Chondrocyte (in vitro differentiated cells): ENCODE measurements at regions not wholly inside any gene's neighbourhood (a gene's known extent, or its start where the extent isn't known, plus 50 kb on each side); places are given as distances from the start of the nearest gene placed in this dataset.

Source experiments
- DNase-seq: peaks from one replicate; pipeline ENCODE4 v3.0.0; 2021; ENCODE audit warnings: mixed read lengths, low spot score
- H3K27ac Mint-ChIP-seq: one replicate; pipeline ENCODE4 v1.8.0; 2021; ENCODE audit warnings: mild to moderate bottlenecking, moderate library complexity, mixed read lengths; ENCODE audit not compliant: unreplicated experiment
- H3K27me3 Mint-ChIP-seq: 2 replicates; pipeline ENCODE4 v1.8.0; 2021; ENCODE audit warnings: low read depth, mixed read lengths
- H3K36me3 Mint-ChIP-seq: 2 replicates; pipeline ENCODE4 v1.8.0; 2021; ENCODE audit warnings: low read depth, mixed read lengths
- H3K4me1 Mint-ChIP-seq: 2 replicates; pipeline ENCODE4 v1.8.0; 2021; ENCODE audit warnings: low read depth, mild to moderate bottlenecking, mixed read lengths
- H3K4me3 Mint-ChIP-seq: one replicate; pipeline ENCODE4 v1.8.0; 2021; ENCODE audit warnings: mild to moderate bottlenecking, moderate library complexity, mixed read lengths; ENCODE audit not compliant: unreplicated experiment
- H3K9me3 Mint-ChIP-seq: 2 replicates; pipeline ENCODE4 v1.8.0; 2021; ENCODE audit warnings: low read depth, mixed read lengths
- TF ChIP-seq, protein P1 (sequence below): fragments of 200-600 bp; sonication (generic); IDR thresholded peaks from 2 replicates; pipeline ENCODE4 v1.5.0; 2021; ENCODE audit warnings: antibody characterized with exemption, mild to moderate bottlenecking, moderate library complexity

- H3K36me3 Mint-ChIP-seq, result no peaks in the 10 kb centered on the region
- H3K9me3 Mint-ChIP-seq, result peaks cover 9% of the 10 kb centered on the region
- no peaks in the 10 kb centered on the region for H3K27me3 Mint-ChIP-seq
- no peak for DNase-seq
- H3K27ac Mint-ChIP-seq, result no peak overlapping the region
- H3K4me3 Mint-ChIP-seq, result no peak overlapping the region
- TF ChIP-seq, protein P1, sequence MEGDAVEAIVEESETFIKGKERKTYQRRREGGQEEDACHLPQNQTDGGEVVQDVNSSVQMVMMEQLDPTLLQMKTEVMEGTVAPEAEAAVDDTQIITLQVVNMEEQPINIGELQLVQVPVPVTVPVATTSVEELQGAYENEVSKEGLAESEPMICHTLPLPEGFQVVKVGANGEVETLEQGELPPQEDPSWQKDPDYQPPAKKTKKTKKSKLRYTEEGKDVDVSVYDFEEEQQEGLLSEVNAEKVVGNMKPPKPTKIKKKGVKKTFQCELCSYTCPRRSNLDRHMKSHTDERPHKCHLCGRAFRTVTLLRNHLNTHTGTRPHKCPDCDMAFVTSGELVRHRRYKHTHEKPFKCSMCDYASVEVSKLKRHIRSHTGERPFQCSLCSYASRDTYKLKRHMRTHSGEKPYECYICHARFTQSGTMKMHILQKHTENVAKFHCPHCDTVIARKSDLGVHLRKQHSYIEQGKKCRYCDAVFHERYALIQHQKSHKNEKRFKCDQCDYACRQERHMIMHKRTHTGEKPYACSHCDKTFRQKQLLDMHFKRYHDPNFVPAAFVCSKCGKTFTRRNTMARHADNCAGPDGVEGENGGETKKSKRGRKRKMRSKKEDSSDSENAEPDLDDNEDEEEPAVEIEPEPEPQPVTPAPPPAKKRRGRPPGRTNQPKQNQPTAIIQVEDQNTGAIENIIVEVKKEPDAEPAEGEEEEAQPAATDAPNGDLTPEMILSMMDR, result no peak
- peaks cover 3% of the 10 kb centered on the region for H3K4me1 Mint-ChIP-seq
These were observed 337.5 kb upstream of the CNTNAP2 start for GRCh38 chr7:145779140-145779539.

GRCh38 chr7:145774777-145775176, 341.8 kb upstream of the CNTNAP2 start:
- Mint-ChIP-seq H3K27ac (no peak overlapping the region), H3K27me3 (no peaks in the 10 kb centered on the region)

DNA sequence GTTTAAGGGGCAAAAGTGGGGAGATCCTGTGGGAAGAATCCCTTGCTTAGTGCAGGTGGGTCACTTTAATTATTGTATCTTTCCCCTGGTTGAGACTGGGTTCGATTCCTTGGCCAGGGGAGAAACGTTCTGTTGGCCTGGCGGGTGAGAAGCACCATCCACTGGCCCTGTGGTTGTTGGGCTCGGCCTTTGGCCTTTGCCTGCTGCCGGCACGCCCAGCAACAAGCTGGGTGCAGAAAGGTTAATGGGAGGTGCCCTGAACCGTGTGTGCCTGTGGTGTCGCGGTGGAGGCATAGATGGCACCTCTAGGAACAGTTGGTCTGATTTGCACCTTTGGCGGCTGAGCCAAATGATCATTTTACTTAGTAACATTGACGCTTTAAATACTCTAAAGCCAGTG, 363.6 kb upstream of the CNTNAP2 start:
- Mint-ChIP-seq H3K36me3 (no peaks in the 10 kb centered on the region), H3K9me3 (peaks cover 12% of the 10 kb centered on the region), H3K27ac (no peak overlapping the region), H3K4me1 (no peaks in the 10 kb centered on the region), H3K27me3 (no peaks in the 10 kb centered on the region), H3K4me3 (no peak overlapping the region)
- peak; percentile 57 for DNase-seq
- TF ChIP-seq, protein P1, result no peak

More at GRCh38 chr7:145774777-145775176, 341.8 kb upstream of the CNTNAP2 start:
- no peak for DNase-seq
- Mint-ChIP-seq H3K36me3 (no peaks in the 10 kb centered on the region), H3K4me3 (no peak overlapping the region), H3K9me3 (peaks cover 5% of the 10 kb centered on the region), H3K4me1 (peaks cover 3% of the 10 kb centered on the region)
- TF ChIP-seq, protein P1, result no peak

DNA sequence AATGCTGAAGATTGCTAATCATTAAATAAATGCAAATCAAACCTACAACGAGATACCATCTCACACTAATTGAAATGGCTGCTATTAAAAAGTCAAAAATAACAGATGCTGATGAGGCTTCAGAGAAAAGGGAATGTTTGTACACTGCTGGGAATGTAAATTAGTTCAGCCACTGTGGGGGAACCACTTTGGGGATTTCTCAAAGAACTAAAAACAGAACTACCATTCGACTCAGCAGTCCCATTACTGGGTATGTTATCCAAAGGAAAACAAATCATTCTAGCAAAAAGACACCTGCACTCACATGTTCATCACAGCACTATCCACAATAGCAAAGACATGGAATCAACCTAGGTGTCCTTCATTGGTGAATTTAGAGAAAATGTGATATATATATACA, 379.0 kb upstream of the CNTNAP2 start:
- Mint-ChIP-seq H3K27ac (no peak overlapping the region), H3K9me3 (no peaks in the 10 kb centered on the region), H3K36me3 (no peaks in the 10 kb centered on the region), H3K4me1 (no peaks in the 10 kb centered on the region), H3K4me3 (no peak overlapping the region), H3K27me3 (peaks cover 3% of the 10 kb centered on the region)
- TF ChIP-seq, protein P1, result no peak
- no peak for DNase-seq

DNA sequence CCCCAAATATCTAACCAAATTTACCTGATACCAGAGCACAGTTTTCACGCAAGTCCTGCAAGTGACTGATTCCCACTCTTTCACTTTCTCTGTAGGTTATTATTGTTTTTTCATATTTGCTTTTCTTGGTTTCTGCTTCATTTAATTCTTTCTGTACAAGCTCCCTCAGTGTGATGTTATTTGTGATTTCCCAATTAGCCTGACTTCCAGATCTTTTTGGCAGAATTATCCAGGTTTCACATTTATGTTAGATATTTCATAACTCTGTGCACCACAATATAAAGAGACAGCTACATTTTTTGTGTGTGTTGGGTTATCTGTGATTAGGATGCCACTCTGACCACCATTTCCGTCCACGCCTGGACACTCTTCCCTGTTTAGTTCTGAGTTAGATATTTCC, 381.5 kb upstream of the CNTNAP2 start:
- no peaks in the 10 kb centered on the region for H3K4me1 Mint-ChIP-seq

More for the DNA sequence above, 381.5 kb upstream of the CNTNAP2 start:
- peaks cover 3% of the 10 kb centered on the region for H3K27me3 Mint-ChIP-seq
- no peaks in the 10 kb centered on the region for H3K36me3 Mint-ChIP-seq
- TF ChIP-seq, protein P1, result no peak
- no peak for DNase-seq
- H3K4me3 Mint-ChIP-seq, result no peak overlapping the region
- no peak overlapping the region for H3K27ac Mint-ChIP-seq
- H3K9me3 Mint-ChIP-seq, result no peaks in the 10 kb centered on the region
